GM21528 (cell line): ENCODE measurements at regions not wholly inside any gene's neighbourhood (a gene's known extent, or its start where the extent isn't known, plus 50 kb on each side); places are given as distances from the start of the nearest gene placed in this dataset.

Source experiments
- ATAC-seq: cut with Tn5 transposase; IDR thresholded peaks from one replicate; pipeline ENCODE4 v1.9.1; 2021; ENCODE audit warnings: mild to moderate bottlenecking, moderate library complexity; ENCODE audit not compliant: unreplicated experiment, low FRiP score

DNA sequence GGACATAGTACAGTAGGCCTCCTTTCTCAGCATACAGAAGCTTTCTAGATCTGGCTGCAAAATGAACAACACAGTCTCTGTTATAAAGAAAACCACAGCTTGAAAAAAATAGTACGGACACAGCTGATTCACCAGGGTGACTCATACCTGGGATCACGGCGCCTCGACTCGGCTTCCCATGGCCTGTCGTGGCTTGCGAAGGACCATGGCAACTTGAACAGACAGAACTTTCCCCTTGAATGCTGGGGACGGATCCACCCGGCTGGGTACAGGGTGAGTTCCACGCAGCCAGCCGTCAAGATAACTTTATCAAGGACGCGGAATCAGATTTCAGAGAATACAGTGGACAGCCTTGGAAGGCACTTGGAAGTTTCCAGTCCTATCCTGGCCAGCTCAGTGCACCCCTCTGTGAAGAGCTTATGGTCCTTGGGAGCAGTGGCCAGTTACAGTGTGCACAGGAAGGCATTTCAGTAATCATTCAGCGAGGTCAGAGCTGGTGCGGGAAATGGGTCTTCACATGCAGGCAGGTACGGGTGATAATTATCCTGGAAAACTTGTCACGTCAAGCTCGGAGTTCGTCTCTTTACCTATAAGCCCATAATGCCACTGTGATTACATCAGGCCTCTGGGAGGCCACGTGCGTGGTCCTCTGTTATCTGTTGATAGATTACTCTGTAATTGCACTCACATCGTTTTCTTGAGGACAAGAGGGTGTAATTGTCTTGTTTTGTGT lies 57.9 kb upstream of the MAF start:
- ATAC-seq: no peak

DNA sequence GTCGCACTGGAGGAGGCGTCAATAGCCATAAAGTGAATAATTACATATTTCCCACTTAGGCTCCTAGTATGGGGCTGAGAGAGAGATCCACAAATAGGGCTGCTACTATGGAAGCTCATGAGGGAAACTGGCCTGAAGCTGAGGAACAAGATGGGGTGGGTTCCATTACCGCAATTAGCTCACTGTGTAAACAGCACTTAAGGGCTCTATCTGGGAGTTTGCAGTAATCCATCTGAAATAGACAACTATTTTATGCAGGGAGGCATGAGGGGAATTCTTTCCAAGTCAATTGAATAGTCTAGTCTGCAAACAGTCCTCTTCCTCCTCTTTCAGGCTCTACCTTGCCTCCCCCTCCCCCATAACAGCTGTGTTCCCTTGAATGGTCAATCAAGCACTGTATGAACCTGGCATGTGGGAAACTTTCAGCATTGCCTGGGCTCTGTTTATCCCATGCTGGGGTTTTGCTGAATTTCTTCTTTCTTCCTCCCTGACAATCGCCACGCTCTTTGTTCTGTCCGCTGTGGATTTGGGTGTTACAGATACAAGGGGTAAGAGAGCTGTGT lies 56.1 kb upstream of the MAF start:
- ATAC-seq: no peak

DNA sequence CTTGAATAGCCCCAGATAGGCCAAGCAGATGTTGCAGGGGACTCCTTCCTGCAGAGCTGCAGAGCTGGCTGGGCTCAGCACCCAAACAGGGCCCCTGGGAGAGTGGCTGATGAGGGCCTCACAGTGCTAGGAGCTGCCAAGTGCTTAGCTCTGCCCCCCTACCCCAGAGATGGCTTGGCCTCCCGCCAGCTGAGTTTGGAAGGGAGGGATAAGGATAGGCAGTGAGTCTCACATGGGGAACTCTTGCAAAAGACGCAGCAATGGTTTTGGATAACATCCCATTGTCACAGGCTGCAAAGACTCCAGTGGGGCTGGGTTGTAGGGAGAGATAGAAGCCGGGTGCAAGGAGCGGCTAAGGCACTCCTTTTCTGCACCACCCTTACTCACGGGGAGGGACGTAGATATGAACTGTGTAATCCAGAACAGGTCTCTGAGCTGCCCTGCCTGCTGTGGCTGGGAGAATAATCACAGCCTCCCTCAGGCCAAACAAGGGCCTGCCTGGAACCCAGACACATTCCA lies 52.9 kb upstream of the MAF start:
- ATAC-seq: no peak

DNA sequence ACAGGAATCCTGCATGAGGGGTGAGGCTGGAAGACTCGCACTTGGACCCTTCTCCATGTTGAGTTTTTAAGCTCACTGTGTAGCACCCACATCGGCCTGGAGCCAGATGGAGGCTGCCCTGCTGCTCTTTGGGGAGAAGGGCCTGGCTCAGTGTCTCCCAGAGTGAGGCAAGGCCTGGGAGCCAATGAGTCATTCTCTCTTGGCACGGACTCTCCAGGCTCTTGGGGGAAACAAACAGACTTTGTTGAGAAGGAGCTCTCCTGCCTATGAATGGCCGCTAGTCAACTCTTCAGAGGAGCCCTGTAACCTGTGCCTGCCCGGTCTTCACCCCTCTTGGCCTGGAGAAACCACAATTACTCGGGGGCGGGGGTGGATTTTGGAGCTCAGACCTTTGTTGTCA lies 50.8 kb upstream of the MAF start:
- ATAC-seq: no peak
